Spleen (tissue), 7 donors: ENCODE measurements at regions not wholly inside any gene's neighbourhood (a gene's known extent, or its start where the extent isn't known, plus 50 kb on each side); places are given as distances from the start of the nearest gene placed in this dataset.

Source experiments
- CTCF ChIP-seq, 11 experiments: fragments of 200-600 bp in 7 of 11; fragments of 450-650 bp in 4 of 11; sonication (generic) in 4 of 11; IDR thresholded peaks in 8 of 11; conservative IDR thresholded peaks in 3 of 11; 1 replicate in 7 of 11; 2 replicates in 4 of 11; pipeline versions ENCODE4 v1.4.0 to v1.8.0; 2016 to 2021; ENCODE audit warnings: antibody characterized with exemption in 11 of 11, inconsistent platforms in 4 of 11, mild to moderate bottlenecking in 1 of 11
- POLR2A ChIP-seq, 3 donors: fragments of 450-650 bp; IDR thresholded peaks; one replicate each; pipeline ENCODE4 v1.5.1; 2017; ENCODE audit warnings: antibody characterized with exemption in 3 of 3, mild to moderate bottlenecking in 1 of 3
- POLR2AphosphoS5 ChIP-seq, 3 donors: sonication (generic); formaldehyde crosslinking; IDR thresholded peaks; one replicate each; pipeline ENCODE4 v1.5.1; 2017; ENCODE audit warnings: antibody characterized with exemption in 3 of 3
- donor health status: DM: no; HTN: no; CAD: no; lungs with moderate emphysema.
- donor health status: DM: no; HTN: no; CAD: no.
- donor health status: DM: no; HTN: no; CAD: no.

DNA sequence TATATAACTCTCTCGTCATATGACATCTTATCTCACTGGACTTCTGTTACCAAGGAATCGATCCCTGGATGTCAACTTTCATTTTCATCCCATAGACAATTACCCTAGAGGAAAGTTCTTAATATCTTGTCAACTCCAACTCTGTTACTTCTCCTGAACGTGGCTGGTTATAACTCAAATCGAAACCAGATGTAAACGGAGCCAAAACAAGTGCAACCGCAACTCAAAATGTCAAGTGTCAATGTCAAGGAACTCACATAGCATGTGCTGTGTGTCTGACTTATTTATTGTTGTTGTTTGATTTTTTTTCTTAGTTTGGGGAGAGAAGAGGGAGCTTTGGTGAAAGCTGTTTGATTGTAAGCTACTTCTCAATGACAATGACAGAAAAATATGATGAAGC lies 108.6 kb downstream of the VIP start:
- no peak for TF ChIP-seq CTCF (IDR thresholded peaks at IDR 0.05 in 8 of 11, conservative IDR thresholded peaks at IDR 0.05 in 3 of 11)
- no peak for TF ChIP-seq POLR2A (IDR thresholded peaks at IDR 0.05)
- TF ChIP-seq POLR2AphosphoS5 (IDR thresholded peaks at IDR 0.05) = no peak
